BLaER1 (cell line): ENCODE measurements at regions not wholly inside any gene's neighbourhood (a gene's known extent, or its start where the extent isn't known, plus 50 kb on each side); places are given as distances from the start of the nearest gene placed in this dataset.

Source experiments
- H3K27ac ChIP-seq: shearing (Covaris generic); formaldehyde crosslinking; 2 replicates; pipeline ENCODE4 v1.8.1; 2022
- H3K27me3 ChIP-seq: shearing (Covaris generic); formaldehyde crosslinking; 2 replicates; pipeline ENCODE4 v1.8.1; 2022
- H3K36me3 ChIP-seq: shearing (Covaris generic); formaldehyde crosslinking; 2 replicates; pipeline ENCODE4 v1.8.1; 2022
- H3K4me1 ChIP-seq: shearing (Covaris generic); formaldehyde crosslinking; 2 replicates; pipeline ENCODE4 v1.8.1; 2022
- H3K4me2 ChIP-seq: shearing (Covaris generic); formaldehyde crosslinking; 2 replicates; pipeline ENCODE4 v1.8.1; 2022
- H3K4me3 ChIP-seq: shearing (Covaris generic); formaldehyde crosslinking; 2 replicates; pipeline ENCODE4 v1.8.1; 2022
- H3K9ac ChIP-seq: shearing (Covaris generic); formaldehyde crosslinking; 2 replicates; pipeline ENCODE4 v1.8.1; 2022
- H3K9me3 ChIP-seq: shearing (Covaris generic); formaldehyde crosslinking; 2 replicates; pipeline ENCODE4 v1.8.1; 2022
- H4K20me1 ChIP-seq: shearing (Covaris generic); formaldehyde crosslinking; 2 replicates; pipeline ENCODE4 v1.8.1; 2022
- Cebpa-rat ChIP-seq: shearing (Covaris generic); IDR thresholded peaks from 2 replicates; pipeline ENCODE4 v1.8.1; 2022

DNA sequence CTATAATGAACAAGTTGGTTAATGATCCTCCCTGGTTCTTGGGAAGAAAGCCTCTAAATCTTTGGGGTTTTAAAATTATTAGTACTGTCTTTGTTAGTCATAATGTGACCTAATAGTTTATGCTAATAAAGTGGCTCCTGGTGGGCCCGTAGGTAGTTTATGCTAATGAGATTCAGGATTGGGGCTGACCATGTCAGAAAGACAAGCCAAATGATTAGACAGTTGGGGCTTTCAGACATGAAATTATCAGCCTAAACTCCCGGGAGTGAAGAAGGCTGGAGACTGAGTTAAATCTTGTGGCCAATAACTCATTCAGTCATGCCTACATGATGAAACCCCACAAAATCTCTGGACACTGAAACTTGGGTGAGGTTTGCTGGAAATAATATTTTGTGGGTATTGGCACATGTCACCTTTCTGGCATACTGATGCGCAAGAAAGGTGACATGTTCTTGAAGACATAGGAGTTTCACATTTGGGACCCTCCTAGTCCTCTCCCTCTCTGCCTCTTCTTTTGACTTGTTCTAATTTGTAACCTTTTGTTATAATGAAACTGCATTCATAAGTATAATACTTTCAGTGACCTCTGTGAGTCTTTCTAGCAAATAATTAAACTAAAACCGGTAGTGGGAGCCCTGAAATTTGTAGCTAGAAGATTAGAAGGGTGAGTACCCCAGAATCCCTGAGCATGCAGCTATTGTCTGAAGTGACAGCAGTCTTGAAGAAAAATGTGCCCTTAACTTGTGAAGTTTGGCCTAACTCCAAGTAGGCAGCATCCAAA is 196.8 kb upstream of the FSTL5 start:
- H4K20me1 ChIP-seq = no peaks in the 10 kb centered on the region
- H3K9me3 ChIP-seq = no peaks in the 10 kb centered on the region
- no peak overlapping the region for H3K9ac ChIP-seq
- peaks cover 6% of the 10 kb centered on the region; the same call in 1 of the 2 replicates for H3K4me1 ChIP-seq
- no peak overlapping the region for H3K4me2 ChIP-seq
- TF ChIP-seq Cebpa-rat = no peak
- no peaks in the 10 kb centered on the region for H3K27me3 ChIP-seq
- no peaks in the 10 kb centered on the region for H3K36me3 ChIP-seq
- H3K27ac ChIP-seq = no peak overlapping the region
- H3K4me3 ChIP-seq = no peak overlapping the region

DNA sequence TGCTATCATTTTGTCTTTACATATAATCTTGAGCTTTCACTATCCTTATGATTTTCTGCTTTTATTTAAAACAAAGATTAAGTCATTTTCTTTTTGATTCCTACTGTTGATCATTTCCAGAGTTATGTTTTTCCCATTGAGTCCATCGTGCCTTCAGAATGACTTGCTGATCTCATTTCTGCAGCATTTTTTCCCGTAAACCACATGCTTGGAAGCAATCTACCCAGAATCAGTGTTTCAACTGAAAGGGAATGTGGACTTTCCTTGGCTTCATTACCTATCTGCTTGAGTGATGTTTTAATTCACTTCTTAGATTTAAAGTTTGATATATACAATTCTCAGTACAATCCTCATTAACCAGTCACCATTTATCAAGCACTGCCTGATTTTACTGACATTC is 192.4 kb upstream of the FSTL5 start:
- H3K9ac ChIP-seq = no peak overlapping the region
- H3K9me3 ChIP-seq = no peaks in the 10 kb centered on the region
- H3K27ac ChIP-seq = no peak overlapping the region
- no peaks in the 10 kb centered on the region for H4K20me1 ChIP-seq
- H3K27me3 ChIP-seq = no peaks in the 10 kb centered on the region
- no peaks in the 10 kb centered on the region for H3K36me3 ChIP-seq
- peaks cover 6% of the 10 kb centered on the region; the same call in 1 of the 2 replicates for H3K4me1 ChIP-seq
- no peak overlapping the region for H3K4me2 ChIP-seq
- no peak overlapping the region for H3K4me3 ChIP-seq
- no peak for TF ChIP-seq Cebpa-rat

DNA sequence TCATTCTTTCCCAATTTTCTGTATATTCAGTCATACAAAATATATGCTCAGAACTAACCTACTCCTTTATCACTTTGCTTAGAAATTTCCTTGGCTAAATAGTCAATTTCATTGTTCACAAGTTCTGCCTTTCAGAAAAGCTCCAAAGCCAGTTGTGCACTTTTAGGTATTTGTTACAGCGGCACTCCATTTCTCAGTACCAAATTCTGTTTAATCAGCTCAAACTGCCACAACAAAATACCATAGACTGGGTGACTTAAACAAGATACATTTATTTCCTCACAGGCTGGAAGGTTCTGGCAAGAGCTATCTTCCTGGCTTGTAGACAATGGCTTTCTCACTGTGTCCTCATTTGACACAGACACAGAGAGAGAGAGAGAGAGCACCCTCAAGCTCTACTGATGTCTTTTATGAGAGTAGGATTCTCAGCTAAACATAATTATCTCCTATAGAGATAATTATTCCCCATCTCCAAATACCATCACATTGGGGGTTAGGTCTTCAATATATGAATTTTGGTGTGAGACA is 188.8 kb upstream of the FSTL5 start:
- Histone ChIP-seq H3K9me3 (no peaks in the 10 kb centered on the region), H3K27me3 (no peaks in the 10 kb centered on the region), H4K20me1 (no peaks in the 10 kb centered on the region), H3K36me3 (no peaks in the 10 kb centered on the region), H3K9ac (no peak overlapping the region), H3K4me3 (no peak overlapping the region), H3K4me1 (peaks cover 8% of the 10 kb centered on the region), H3K4me2 (no peak overlapping the region), H3K27ac (no peak overlapping the region)
- no peak for TF ChIP-seq Cebpa-rat

DNA sequence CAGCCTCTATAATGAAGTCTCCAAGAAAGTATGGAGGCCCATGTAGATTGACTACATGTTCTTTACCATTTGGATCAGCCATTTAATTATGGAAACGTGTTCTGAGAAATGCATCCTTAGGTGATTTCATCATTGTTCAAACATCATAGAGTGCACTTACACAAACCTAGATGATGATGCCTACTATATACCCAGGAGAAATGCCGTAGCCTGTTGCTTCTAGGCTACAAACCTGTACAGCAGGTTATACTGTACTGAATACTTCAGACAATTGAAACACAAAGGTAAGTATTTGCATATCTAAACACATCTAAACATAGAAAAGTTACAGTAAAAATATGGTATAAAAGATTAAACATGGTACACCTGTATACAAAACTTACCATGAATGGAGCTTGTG is 186.5 kb upstream of the FSTL5 start:
- no peak for TF ChIP-seq Cebpa-rat
- no peak overlapping the region for H3K4me2 ChIP-seq
- no peak overlapping the region for H3K4me3 ChIP-seq
- no peak overlapping the region for H3K9ac ChIP-seq
- H3K27ac ChIP-seq = no peak overlapping the region
- no peaks in the 10 kb centered on the region for H3K27me3 ChIP-seq
- no peaks in the 10 kb centered on the region for H3K9me3 ChIP-seq
- H4K20me1 ChIP-seq = no peaks in the 10 kb centered on the region
- H3K36me3 ChIP-seq = no peaks in the 10 kb centered on the region
- H3K4me1 ChIP-seq = peaks cover 15% of the 10 kb centered on the region

DNA sequence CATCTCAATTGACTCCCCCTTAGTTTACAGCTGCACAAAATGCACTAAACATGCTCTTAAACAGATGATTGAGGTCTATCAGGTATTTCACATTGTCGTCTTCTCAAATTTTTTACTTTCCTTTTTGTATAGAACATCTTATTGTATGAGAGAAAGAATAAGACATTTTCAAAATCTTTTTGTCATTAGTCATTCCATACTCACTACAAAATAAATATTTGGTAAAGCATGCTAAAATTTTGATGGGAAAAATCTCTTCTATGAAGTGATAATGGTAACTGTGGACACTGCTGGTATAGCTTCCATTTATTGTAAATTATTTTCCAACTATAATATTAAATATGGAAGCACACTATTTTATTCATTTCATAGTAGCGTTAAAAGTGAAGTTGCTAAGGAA is 185.6 kb upstream of the FSTL5 start:
- no peak overlapping the region for H3K4me2 ChIP-seq
- no peaks in the 10 kb centered on the region for H4K20me1 ChIP-seq
- H3K27ac ChIP-seq = no peak overlapping the region
- no peaks in the 10 kb centered on the region for H3K36me3 ChIP-seq
- no peaks in the 10 kb centered on the region for H3K9me3 ChIP-seq
- no peaks in the 10 kb centered on the region for H3K27me3 ChIP-seq
- H3K4me3 ChIP-seq = no peak overlapping the region
- no peak overlapping the region for H3K9ac ChIP-seq
- TF ChIP-seq Cebpa-rat = no peak
- peaks cover 15% of the 10 kb centered on the region for H3K4me1 ChIP-seq

DNA sequence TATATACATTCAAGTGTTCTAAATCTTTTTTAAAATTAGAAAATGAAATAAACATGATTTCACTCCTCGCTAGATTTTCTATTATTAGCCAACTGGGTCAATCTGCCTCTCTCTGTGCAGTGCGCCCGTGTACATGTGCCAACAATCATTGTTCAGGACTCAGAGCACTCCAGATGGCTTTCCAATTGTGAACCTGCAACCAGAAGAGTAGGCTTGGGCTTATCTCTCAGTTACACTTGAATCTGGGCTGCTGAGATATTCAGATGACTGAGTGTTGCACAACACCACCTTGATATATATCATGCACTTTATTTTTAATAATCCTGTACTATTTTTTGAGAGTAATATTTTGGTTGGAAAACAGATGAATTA is 184.0 kb upstream of the FSTL5 start:
- Histone ChIP-seq H3K9ac (no peak overlapping the region), H3K4me2 (peak overlapping the region; percentile 29; the same call in 1 of the 2 replicates), H3K27ac (no peak overlapping the region), H3K27me3 (no peaks in the 10 kb centered on the region), H3K4me1 (peaks cover 15% of the 10 kb centered on the region), H4K20me1 (no peaks in the 10 kb centered on the region), H3K9me3 (no peaks in the 10 kb centered on the region), H3K36me3 (no peaks in the 10 kb centered on the region), H3K4me3 (no peak overlapping the region)
- TF ChIP-seq Cebpa-rat = no peak

DNA sequence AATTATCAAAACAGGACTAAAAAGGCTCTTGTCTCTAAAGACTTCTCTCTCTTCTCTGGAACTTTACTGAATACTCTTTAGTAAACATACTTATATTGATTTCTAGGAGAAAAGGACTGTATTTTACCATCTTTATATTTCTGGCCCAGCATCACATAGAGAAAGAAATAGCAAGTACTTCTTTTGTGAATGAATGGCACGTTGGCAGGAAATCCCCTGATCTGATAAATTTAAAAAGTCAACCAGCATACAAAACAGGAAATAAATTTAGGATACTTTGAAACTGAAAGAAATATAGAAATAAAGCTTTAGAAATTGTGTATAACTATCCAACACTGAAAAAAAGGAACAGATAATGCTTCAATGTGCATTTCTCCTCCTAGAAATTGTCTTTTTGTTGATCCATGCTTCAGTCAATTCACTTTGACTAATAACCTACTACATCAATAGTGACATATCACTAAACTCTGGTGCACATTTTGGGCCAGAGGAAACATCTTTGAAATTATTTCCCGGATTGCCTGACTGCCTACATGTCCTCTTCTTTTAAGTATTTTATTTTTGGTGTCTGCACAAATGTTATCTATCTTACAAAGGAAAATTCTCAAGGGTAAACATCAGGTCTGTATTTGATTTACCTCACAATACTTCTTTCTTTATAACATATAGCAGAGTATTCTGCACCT is 183.5 kb upstream of the FSTL5 start:
- H3K27me3 ChIP-seq = no peaks in the 10 kb centered on the region
- no peak overlapping the region for H3K9ac ChIP-seq
- H3K36me3 ChIP-seq = no peaks in the 10 kb centered on the region
- H3K27ac ChIP-seq = no peak overlapping the region
- no peak overlapping the region for H3K4me3 ChIP-seq
- H3K4me2 ChIP-seq = peak overlapping the region; percentile 29
- no peak for TF ChIP-seq Cebpa-rat
- H4K20me1 ChIP-seq = no peaks in the 10 kb centered on the region
- H3K4me1 ChIP-seq = peaks cover 15% of the 10 kb centered on the region
- H3K9me3 ChIP-seq = no peaks in the 10 kb centered on the region

DNA sequence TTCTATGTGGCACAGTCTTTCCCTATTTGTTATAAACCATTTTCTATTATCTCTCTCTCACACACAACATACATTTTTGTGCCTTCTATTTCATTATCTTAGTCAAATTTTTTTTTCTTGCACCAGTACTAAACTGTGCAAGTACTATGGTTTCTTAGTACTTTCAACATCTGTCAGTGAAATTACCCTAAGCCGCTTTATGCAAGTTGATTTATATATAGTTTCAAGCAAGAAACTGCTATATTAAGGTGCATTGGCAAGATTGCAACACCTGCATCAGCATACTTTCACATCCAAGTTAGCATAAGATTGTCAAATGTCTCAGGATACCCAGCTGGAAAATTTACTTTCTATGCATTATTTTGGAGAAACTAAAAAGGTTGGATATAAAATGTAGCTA is 180.2 kb upstream of the FSTL5 start:
- no peak for TF ChIP-seq Cebpa-rat
- H3K4me1 ChIP-seq = peaks cover 15% of the 10 kb centered on the region
- no peak overlapping the region for H3K27ac ChIP-seq
- H3K27me3 ChIP-seq = no peaks in the 10 kb centered on the region
- no peaks in the 10 kb centered on the region for H3K9me3 ChIP-seq
- H3K4me3 ChIP-seq = no peak overlapping the region
- H3K9ac ChIP-seq = no peak overlapping the region
- H3K36me3 ChIP-seq = no peaks in the 10 kb centered on the region
- H4K20me1 ChIP-seq = no peaks in the 10 kb centered on the region
- no peak overlapping the region for H3K4me2 ChIP-seq

DNA sequence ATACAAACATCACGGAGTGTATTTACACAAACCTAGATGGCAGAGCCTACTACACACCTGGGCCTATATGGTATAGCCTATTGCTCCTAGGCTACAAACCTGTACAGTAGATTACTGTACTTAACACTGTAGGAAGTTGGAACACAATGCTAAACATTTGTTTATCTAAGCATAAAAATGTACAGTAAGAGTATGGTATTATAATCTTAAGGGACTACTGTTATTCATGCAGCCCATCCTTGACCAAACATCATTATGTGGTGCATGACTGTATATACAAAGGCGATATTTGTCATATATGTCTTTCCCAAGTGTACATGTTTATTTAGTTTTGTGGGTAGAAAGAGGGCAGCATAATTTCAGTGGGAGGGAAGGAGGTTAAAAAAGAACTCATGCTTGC is 177.7 kb upstream of the FSTL5 start:
- no peak for TF ChIP-seq Cebpa-rat
- no peaks in the 10 kb centered on the region for H3K27me3 ChIP-seq
- H3K4me1 ChIP-seq = peaks cover under 1% of the 10 kb centered on the region
- H3K27ac ChIP-seq = no peak overlapping the region
- H3K4me3 ChIP-seq = no peak overlapping the region
- H4K20me1 ChIP-seq = no peaks in the 10 kb centered on the region
- no peaks in the 10 kb centered on the region for H3K36me3 ChIP-seq
- no peaks in the 10 kb centered on the region for H3K9me3 ChIP-seq
- H3K4me2 ChIP-seq = no peak overlapping the region
- H3K9ac ChIP-seq = no peak overlapping the region

DNA sequence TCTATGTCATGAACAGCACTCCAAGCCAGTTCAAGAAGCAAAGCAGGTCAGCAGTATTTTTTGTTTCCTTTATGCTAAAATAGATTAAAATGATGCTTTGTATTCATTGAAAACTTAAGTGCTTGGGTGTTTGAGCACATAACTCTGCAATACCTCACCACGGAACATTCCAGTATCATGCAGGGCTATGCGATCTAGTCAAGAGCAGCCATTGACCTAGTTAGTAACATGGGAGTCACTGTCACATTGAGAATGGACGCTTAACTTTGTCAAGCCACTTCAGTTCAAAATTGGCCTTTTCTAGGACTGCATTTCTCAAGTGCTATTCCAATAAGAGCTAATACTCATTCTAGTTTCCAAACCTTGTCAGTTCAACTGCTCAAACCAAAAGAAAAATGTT is 160.1 kb upstream of the FSTL5 start:
- Histone ChIP-seq H3K4me3 (no peak overlapping the region), H3K9me3 (no peaks in the 10 kb centered on the region), H3K36me3 (no peaks in the 10 kb centered on the region), H3K27ac (no peak overlapping the region), H3K4me2 (no peak overlapping the region), H3K4me1 (no peaks in the 10 kb centered on the region), H3K9ac (no peak overlapping the region), H4K20me1 (no peaks in the 10 kb centered on the region), H3K27me3 (no peaks in the 10 kb centered on the region)
- TF ChIP-seq Cebpa-rat = no peak
